MM.1S (cell line): ENCODE measurements at regions not wholly inside any gene's neighbourhood (a gene's known extent, or its start where the extent isn't known, plus 50 kb on each side); places are given as distances from the start of the nearest gene placed in this dataset.

Experiments
- DNase-seq: peaks from one replicate; pipeline ENCODE4 v3.0.0-alpha.2; 2015
- H2AFZ ChIP-seq: fragments of 300-600 bp; sonication (generic); 2 replicates; pipeline ENCODE4 v1.6.0; 2016; ENCODE audit warnings: antibody characterized with exemption, low read length
- H3F3A ChIP-seq: fragments of 300-600 bp; sonication (generic); 2 replicates; pipeline ENCODE4 v1.6.1; 2016; ENCODE audit warnings: mild to moderate bottlenecking, antibody characterized with exemption, low read length, moderate library complexity, mixed read lengths; ENCODE audit not compliant: insufficient read depth
- H3K27ac ChIP-seq: fragments of 300-600 bp; sonication (generic); 2 replicates; pipeline ENCODE4 v1.5.1; 2016; ENCODE audit warnings: mild to moderate bottlenecking, low read length
- H3K27me3 ChIP-seq: fragments of 300-600 bp; sonication (generic); replicated peaks from 2 replicates; pipeline ENCODE4 v1.6.0; 2016; ENCODE audit warnings: low read length; ENCODE audit not compliant: insufficient read depth
- H3K36me3 ChIP-seq: fragments of 300-600 bp; sonication (generic); replicated peaks from 2 replicates; pipeline ENCODE4 v1.6.1; 2016; ENCODE audit warnings: mild to moderate bottlenecking, low read length, mixed read lengths; ENCODE audit not compliant: insufficient read depth
- H3K4me1 ChIP-seq: fragments of 300-600 bp; sonication (generic); 2 replicates; pipeline ENCODE4 v1.6.1; 2016; ENCODE audit warnings: low read length, mixed read lengths
- H3K4me2 ChIP-seq: fragments of 300-600 bp; sonication (generic); 2 replicates; pipeline ENCODE4 v1.6.0; 2016; ENCODE audit warnings: low read depth, low read length
- H3K4me3 ChIP-seq: fragments of 300-600 bp; sonication (generic); 2 replicates; pipeline ENCODE4 v1.5.1; 2016; ENCODE audit warnings: low read length, mixed read lengths
- H3K79me2 ChIP-seq: fragments of 300-600 bp; sonication (generic); 2 replicates; pipeline ENCODE4 v1.6.1; 2016; ENCODE audit warnings: mixed run types, low read length, mixed read lengths
- H3K9ac ChIP-seq: fragments of 300-600 bp; sonication (generic); 2 replicates; pipeline ENCODE4 v1.6.1; 2016; ENCODE audit warnings: low read length, mixed read lengths
- H3K9me2 ChIP-seq: fragments of 300-600 bp; sonication (generic); replicated peaks from 2 replicates; pipeline ENCODE4 v1.6.1; 2016; ENCODE audit warnings: mild to moderate bottlenecking, low read length, mixed read lengths; ENCODE audit not compliant: insufficient read depth
- H3K9me3 ChIP-seq: fragments of 300-600 bp; sonication (generic); replicated peaks from 2 replicates; pipeline ENCODE4 v1.6.1; 2016; ENCODE audit warnings: mild to moderate bottlenecking, low read length, mixed read lengths; ENCODE audit not compliant: insufficient read depth
- H4K20me1 ChIP-seq: fragments of 300-600 bp; sonication (generic); 2 replicates; pipeline ENCODE4 v1.6.1; 2016; ENCODE audit warnings: mild to moderate bottlenecking, low read length, moderate library complexity, mixed read lengths; ENCODE audit not compliant: insufficient read depth
- EZH2 ChIP-seq: fragments of 300-600 bp; sonication (generic); optimal IDR thresholded peaks from 2 replicates; pipeline ENCODE3; 2017; ENCODE audit warnings: low read depth, mild to moderate bottlenecking, antibody characterized with exemption, low read length, mixed read lengths
- EZH2phosphoT487 ChIP-seq: fragments of 300-600 bp; sonication (generic); IDR thresholded peaks from 2 replicates; pipeline ENCODE4 v1.6.1; 2018; ENCODE audit warnings: antibody characterized with exemption, low read length
- TF ChIP-seq, protein P1 (sequence below): fragments of 300-600 bp; sonication (generic); IDR thresholded peaks from 2 replicates; pipeline ENCODE4 v1.5.1; 2016; ENCODE audit warnings: antibody characterized with exemption, low read length, mixed read lengths

DNA sequence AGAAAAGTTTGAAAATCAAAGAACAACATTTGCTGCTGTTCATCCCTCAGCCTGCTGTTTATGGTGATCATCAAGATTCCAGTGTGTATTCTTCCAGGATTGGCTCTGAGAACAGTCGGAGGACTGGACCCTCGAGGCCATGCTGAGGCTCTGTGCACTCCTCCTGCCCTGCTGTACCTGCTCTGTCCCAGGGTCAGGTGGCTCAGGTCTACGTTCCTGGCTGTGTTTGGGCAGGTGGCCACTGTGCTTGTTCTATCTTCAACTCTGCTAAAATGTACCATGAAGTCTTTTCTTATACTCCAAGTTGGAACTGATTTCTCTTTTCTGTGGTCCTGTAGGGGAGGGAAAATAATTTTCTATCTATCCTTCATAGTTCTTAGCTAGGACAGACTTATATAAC, 175.9 kb downstream of the RWDD3 start:
- Histone ChIP-seq H3K4me3 (no peak overlapping the region), H3K27ac (no peak overlapping the region), H3K9me2 (no peaks in the 10 kb centered on the region), H3K79me2 (no peaks in the 10 kb centered on the region), H3K9me3 (no peaks in the 10 kb centered on the region), H3K36me3 (no peaks in the 10 kb centered on the region), H3K27me3 (no peaks in the 10 kb centered on the region), H3F3A (no peaks in the 10 kb centered on the region), H4K20me1 (no peaks in the 10 kb centered on the region), H3K9ac (no peak overlapping the region), H3K4me2 (no peak overlapping the region), H2AFZ (no peak overlapping the region), H3K4me1 (no peaks in the 10 kb centered on the region)
- no peak for DNase-seq
- no peak for TF ChIP-seq EZH2
- no peak for TF ChIP-seq EZH2phosphoT487
- TF ChIP-seq, protein P1, sequence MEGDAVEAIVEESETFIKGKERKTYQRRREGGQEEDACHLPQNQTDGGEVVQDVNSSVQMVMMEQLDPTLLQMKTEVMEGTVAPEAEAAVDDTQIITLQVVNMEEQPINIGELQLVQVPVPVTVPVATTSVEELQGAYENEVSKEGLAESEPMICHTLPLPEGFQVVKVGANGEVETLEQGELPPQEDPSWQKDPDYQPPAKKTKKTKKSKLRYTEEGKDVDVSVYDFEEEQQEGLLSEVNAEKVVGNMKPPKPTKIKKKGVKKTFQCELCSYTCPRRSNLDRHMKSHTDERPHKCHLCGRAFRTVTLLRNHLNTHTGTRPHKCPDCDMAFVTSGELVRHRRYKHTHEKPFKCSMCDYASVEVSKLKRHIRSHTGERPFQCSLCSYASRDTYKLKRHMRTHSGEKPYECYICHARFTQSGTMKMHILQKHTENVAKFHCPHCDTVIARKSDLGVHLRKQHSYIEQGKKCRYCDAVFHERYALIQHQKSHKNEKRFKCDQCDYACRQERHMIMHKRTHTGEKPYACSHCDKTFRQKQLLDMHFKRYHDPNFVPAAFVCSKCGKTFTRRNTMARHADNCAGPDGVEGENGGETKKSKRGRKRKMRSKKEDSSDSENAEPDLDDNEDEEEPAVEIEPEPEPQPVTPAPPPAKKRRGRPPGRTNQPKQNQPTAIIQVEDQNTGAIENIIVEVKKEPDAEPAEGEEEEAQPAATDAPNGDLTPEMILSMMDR, result no peak

DNA sequence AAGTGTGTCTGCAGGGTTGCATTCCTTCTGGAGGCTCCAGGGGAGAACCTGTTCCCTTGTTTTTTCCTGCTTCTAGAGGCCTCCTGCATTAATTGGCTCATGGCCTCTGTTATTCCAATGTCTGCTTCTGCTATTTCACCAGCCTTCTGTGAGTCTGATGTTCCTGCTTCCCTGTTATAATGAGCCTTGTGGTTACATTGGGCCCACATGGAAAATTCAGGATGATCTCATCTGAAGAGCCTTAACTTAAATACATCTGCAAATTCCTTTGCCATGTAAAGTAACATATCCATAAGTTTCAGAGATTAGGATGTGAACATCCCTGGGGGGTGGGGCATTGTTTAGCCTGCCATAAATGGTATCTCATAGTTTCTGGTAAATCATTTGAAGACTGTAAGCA, 181.1 kb downstream of the RWDD3 start:
- Histone ChIP-seq H3K4me1 (no peaks in the 10 kb centered on the region), H2AFZ (no peak overlapping the region), H3K4me3 (no peak overlapping the region), H3K79me2 (no peaks in the 10 kb centered on the region), H3K36me3 (no peaks in the 10 kb centered on the region), H3K4me2 (no peak overlapping the region), H3K9me2 (no peaks in the 10 kb centered on the region), H3K27me3 (no peaks in the 10 kb centered on the region), H3K27ac (no peak overlapping the region), H4K20me1 (no peaks in the 10 kb centered on the region), H3F3A (no peaks in the 10 kb centered on the region), H3K9me3 (no peaks in the 10 kb centered on the region), H3K9ac (no peak overlapping the region)
- TF ChIP-seq EZH2 (no peak), EZH2phosphoT487 (no peak)
- TF ChIP-seq, protein P1, result no peak
- DNase-seq, result no peak

DNA sequence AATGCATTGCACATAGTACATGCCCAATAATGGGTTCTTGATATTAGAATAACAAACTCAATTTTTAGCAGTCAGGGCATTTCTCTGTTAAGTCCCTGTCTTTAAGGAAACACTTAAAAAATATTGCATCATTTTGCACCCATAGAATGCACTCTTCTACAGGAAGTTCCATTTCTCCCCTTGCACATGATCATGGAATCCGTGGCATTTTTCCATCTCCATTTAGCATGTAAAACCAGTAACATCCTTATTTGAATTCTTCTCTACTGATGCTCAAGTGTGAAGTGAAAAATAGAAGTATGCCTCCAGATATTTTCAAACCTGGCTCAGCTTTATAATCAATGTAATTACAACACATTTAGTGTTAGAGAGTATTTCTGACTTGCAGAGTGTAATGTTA, 192.8 kb downstream of the RWDD3 start:
- Histone ChIP-seq H3K9me2 (no peaks in the 10 kb centered on the region), H4K20me1 (no peaks in the 10 kb centered on the region), H3K4me3 (no peak overlapping the region), H3K9me3 (no peaks in the 10 kb centered on the region), H2AFZ (no peak overlapping the region), H3F3A (no peaks in the 10 kb centered on the region), H3K79me2 (no peaks in the 10 kb centered on the region), H3K4me2 (no peak overlapping the region), H3K4me1 (no peaks in the 10 kb centered on the region), H3K27ac (no peak overlapping the region), H3K27me3 (no peaks in the 10 kb centered on the region), H3K9ac (no peak overlapping the region), H3K36me3 (no peaks in the 10 kb centered on the region)
- no peak for DNase-seq
- TF ChIP-seq EZH2 (no peak), EZH2phosphoT487 (no peak)
- TF ChIP-seq, protein P1, result no peak

DNA sequence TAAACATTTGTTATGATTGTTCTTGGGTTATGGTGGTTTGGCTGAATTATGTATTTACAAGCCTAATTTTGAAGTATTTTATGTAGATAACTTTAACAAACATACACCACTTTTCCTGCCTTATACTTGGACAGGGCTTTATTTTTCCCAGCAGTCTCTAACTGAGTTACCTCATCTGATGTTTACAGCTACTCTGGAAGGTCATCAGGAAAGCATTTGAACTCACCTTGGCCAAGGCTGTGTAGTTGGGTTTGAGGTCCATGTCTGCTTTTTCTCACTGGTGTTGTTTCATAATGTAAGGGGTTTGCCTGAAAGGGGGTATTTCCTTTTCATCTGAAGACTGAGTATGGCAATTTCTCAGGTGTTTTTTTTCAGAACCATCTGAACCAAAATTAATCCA, 193.5 kb downstream of the RWDD3 start:
- Histone ChIP-seq H3K9me3 (no peaks in the 10 kb centered on the region), H3K9me2 (no peaks in the 10 kb centered on the region), H3K4me2 (no peak overlapping the region), H2AFZ (no peak overlapping the region), H3K9ac (no peak overlapping the region), H4K20me1 (no peaks in the 10 kb centered on the region), H3K36me3 (no peaks in the 10 kb centered on the region), H3K27me3 (no peaks in the 10 kb centered on the region), H3F3A (no peaks in the 10 kb centered on the region), H3K79me2 (no peaks in the 10 kb centered on the region), H3K4me3 (no peak overlapping the region), H3K27ac (no peak overlapping the region), H3K4me1 (no peaks in the 10 kb centered on the region)
- DNase-seq, result no peak
- TF ChIP-seq EZH2 (no peak), EZH2phosphoT487 (no peak)
- TF ChIP-seq, protein P1, result no peak
